Stomach (tissue), 8 donors: ENCODE measurements at regions not wholly inside any gene's neighbourhood (a gene's known extent, or its start where the extent isn't known, plus 50 kb on each side); places are given as distances from the start of the nearest gene placed in this dataset.

Experiments
- DNase-seq, 2 donors: peaks; one replicate each; pipeline versions ENCODE4 v3.0.0 to v3.0.0-alpha.2; 2013 to 2019
- H3K27ac ChIP-seq, 5 donors: fragments of 200-600 bp in 4 of 5; sonication (generic) in 4 of 5; one replicate each; pipeline ENCODE4 v1.5.1; 2013 to 2019; ENCODE audit warnings: mild to moderate bottlenecking in 1 of 5, moderate library complexity in 1 of 5
- H3K27me3 ChIP-seq, 3 donors: fragments of 200-600 bp; sonication (generic); one replicate each; pipeline ENCODE4 v1.5.1; 2017 to 2019; ENCODE audit warnings: mixed run types in 1 of 3
- H3K36me3 ChIP-seq, 4 donors: fragments of 200-600 bp; sonication (generic); 1 replicate in 3 of 4; 2 replicates in 1 of 4; pipeline ENCODE4 v1.5.1; 2016 to 2019
- H3K4me1 ChIP-seq, 4 donors: fragments of 200-600 bp; sonication (generic); one replicate each; pipeline ENCODE4 v1.5.1; 2016 to 2019
- H3K4me3 ChIP-seq, 4 donors: fragments of 200-600 bp; sonication (generic) in 3 of 4; one replicate each; pipeline ENCODE4 v1.5.1; 2016 to 2019; ENCODE audit warnings: mild to moderate bottlenecking in 1 of 4
- H3K9me3 ChIP-seq, 4 donors: fragments of 200-600 bp; sonication (generic); one replicate each; pipeline ENCODE4 v1.5.1; 2016 to 2019
- EP300 ChIP-seq: sonication (generic); formaldehyde crosslinking; IDR thresholded peaks from one replicate; pipeline ENCODE4 v1.6.1; 2017; ENCODE audit warnings: antibody characterized with exemption
- POLR2A ChIP-seq, 4 donors: fragments of 450-650 bp; IDR thresholded peaks; one replicate each; pipeline ENCODE4 v1.6.1; 2016; ENCODE audit warnings: antibody characterized with exemption in 4 of 4, control low read depth in 2 of 4, mild to moderate bottlenecking in 1 of 4, moderate library complexity in 1 of 4
- POLR2AphosphoS5 ChIP-seq, 3 donors: sonication (generic); formaldehyde crosslinking; IDR thresholded peaks; one replicate each; pipeline ENCODE4 v1.6.1; 2016; ENCODE audit warnings: antibody characterized with exemption in 3 of 3
- WGBS, 5 donors: extraction: QIAGEN DNeasy Blood & Tissue Kit in 3 of 5; methylation state at CpG; one replicate each; pipeline versions ENCODE4 v1.1.5 to v1.1.7; 2013 to 2018; 5-methylcytosine and 5-hydroxymethylcytosine counted together
- intact Hi-C: fragments of 100-400 bp; cut with DNase I; formaldehyde crosslinking; loops from one replicate; pipeline ENCODE4 v1.15.1; 2023; ENCODE audit warnings: low total_unique reads
- TF ChIP-seq, protein P1 (sequence below), 7 experiments: fragments of 450-650 bp in 4 of 7; fragments of 200-600 bp in 3 of 7; sonication (generic) in 3 of 7; IDR thresholded peaks; one replicate each; pipeline ENCODE4 v1.5.1; 2016 to 2019; ENCODE audit warnings: antibody characterized with exemption in 7 of 7, control low read depth in 2 of 7, mild to moderate bottlenecking in 1 of 7
- donor health status: healthy with polysubstance abuse.
- donor health status: Bipolar disorder and iron deficiency.
- donor health status: healthy.

DNA sequence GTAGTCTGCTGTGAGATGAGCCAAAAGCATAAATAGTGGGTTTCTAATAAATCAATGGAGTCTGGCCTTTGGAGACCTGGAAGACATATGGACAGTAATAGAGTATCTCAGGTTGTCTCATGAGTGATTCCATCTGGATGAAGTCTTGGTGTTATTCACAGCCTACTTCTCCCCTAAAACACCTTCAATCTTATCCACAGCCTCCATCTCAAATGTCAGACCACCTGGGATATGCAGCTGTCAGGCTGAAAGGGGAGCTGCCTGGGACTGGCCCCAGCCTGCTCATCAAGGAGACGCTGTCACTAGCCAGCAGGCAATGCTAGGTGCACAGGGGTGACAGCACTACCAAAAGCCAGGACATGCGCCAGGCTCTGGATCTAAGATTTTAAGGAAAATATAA is 684.0 kb upstream of the ZEB2 start:
- TF ChIP-seq, protein P1, sequence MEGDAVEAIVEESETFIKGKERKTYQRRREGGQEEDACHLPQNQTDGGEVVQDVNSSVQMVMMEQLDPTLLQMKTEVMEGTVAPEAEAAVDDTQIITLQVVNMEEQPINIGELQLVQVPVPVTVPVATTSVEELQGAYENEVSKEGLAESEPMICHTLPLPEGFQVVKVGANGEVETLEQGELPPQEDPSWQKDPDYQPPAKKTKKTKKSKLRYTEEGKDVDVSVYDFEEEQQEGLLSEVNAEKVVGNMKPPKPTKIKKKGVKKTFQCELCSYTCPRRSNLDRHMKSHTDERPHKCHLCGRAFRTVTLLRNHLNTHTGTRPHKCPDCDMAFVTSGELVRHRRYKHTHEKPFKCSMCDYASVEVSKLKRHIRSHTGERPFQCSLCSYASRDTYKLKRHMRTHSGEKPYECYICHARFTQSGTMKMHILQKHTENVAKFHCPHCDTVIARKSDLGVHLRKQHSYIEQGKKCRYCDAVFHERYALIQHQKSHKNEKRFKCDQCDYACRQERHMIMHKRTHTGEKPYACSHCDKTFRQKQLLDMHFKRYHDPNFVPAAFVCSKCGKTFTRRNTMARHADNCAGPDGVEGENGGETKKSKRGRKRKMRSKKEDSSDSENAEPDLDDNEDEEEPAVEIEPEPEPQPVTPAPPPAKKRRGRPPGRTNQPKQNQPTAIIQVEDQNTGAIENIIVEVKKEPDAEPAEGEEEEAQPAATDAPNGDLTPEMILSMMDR (IDR thresholded peaks at IDR 0.05): no peak
- TF ChIP-seq EP300: no peak
- no peak for TF ChIP-seq POLR2AphosphoS5 (IDR thresholded peaks at IDR 0.05)
- TF ChIP-seq POLR2A (IDR thresholded peaks at IDR 0.05): no peak
- Histone ChIP-seq H3K27me3 (no peaks in the 10 kb centered on the region), H3K4me3 (no peak overlapping the region), H3K36me3 (no peaks in the 10 kb centered on the region), H3K27ac (no peak overlapping the region), H3K4me1 (peaks cover 0 to 4% (median 0%) of the 10 kb centered on the region in 4 donors), H3K9me3 (no peaks in the 10 kb centered on the region)
- no peak for DNase-seq
- intact Hi-C loops: no loop called here
- WGBS, 5 donors: 82 to 100% (median 92%) methylated on average over 2 of the region's 2 CpGs

DNA sequence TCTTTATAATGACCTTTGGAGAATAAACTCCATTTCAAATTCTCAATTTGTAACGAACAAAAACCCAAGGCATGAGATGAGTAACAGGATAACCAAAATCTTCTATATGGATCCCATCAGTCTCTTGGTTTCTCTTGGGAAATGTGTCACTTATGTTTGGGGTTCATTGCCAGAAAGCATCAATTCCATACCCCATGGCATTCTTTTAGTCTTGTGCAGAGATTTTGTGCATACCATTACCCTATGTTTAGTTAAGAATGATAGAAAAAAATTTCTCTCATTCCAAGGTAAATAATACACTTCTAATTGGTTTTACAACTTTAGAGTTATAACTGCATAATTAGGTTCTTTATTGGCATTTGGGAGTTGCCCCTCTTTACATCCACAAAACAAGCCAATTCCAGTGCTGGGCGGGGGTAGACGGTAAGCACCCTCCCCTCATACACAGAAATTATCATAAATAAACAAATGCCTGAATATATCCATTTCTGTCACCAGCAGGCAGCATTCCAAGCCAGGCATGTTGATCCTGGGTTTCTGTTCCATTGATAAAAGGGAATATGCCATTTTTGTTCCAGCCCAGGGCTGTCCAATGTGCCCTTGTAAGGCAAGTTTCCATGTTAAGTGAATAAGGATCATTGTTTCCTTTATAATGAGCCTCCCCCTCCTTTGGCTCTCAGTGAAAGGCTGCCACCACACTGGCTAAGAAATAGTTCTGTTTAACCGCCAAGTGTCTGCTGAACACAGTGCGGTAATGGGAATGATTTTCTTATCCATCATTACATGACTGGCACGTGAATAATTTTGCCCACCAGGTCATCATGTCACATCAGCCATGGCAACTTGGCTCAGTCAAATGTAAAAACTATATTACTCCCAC is 680.1 kb upstream of the ZEB2 start:
- intact Hi-C loops: no loop called here
- Histone ChIP-seq H3K4me3 (no peak overlapping the region), H3K36me3 (no peaks in the 10 kb centered on the region), H3K27me3 (no peaks in the 10 kb centered on the region), H3K27ac (no peak overlapping the region), H3K4me1 (peaks cover 0 to 7% (median 0%) of the 10 kb centered on the region in 4 donors), H3K9me3 (no peaks in the 10 kb centered on the region)
- TF ChIP-seq EP300 (no peak), POLR2A (IDR thresholded peaks at IDR 0.05) (no peak), POLR2AphosphoS5 (IDR thresholded peaks at IDR 0.05) (no peak)
- TF ChIP-seq, protein P1 (IDR thresholded peaks at IDR 0.05): no peak
- peak in 1 of 2 donors; percentile 47 for DNase-seq
- WGBS, 5 donors: 55 to 78% (median 61%) methylated on average over 6 of the region's 6 CpGs

DNA sequence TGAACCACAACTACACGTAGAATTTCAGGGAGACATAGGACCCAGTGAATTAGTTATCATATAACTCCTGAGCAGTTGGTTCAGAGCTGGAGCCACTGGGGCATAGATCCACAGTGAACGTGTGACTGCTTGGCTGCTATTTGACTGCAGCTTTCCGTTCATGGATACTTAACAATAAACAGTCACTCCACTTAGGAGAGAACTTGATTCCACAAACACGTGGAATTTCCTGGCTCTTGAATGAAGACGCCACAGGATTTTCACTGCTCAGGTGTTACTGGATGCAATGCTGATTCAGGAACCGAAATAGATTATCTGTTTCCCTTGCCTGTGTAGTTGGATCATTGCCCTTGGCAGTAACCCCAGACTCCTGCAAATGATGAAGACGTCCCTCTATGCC is 679.1 kb upstream of the ZEB2 start:
- DNase-seq: no peak
- Histone ChIP-seq H3K36me3 (no peaks in the 10 kb centered on the region), H3K4me1 (peaks cover 0 to 7% (median 0%) of the 10 kb centered on the region in 4 donors), H3K9me3 (no peaks in the 10 kb centered on the region), H3K4me3 (no peak overlapping the region), H3K27ac (no peak overlapping the region), H3K27me3 (no peaks in the 10 kb centered on the region)
- TF ChIP-seq EP300 (no peak), POLR2A (IDR thresholded peaks at IDR 0.05) (no peak)
- intact Hi-C loops: no loop called here
- WGBS, 5 donors: 18 to 42% (median 26%) methylated on average over 7 of the region's 7 CpGs

DNA sequence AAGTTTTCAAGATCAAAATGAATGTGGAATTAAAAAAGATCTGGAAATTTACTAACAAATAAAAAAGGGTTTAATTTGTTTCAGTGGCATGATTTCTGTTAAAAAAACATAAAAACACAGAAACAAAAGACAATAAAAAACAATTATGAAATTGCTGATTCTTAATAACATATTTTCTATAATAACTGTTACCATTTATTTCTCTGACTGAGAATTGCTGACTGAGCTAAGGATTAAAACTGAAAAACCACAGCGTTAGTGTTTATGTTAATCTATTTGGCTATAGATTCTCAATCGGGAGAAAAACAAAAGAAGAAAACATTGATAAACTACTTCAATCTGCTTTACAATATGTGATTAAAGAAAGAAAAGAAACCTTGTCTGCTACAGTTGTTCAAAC is 678.6 kb upstream of the ZEB2 start:
- intact Hi-C loops: no loop called here
- H3K4me1 ChIP-seq: peaks cover 0 to 7% (median 0%) of the 10 kb centered on the region in 4 donors
- no peaks in the 10 kb centered on the region for H3K9me3 ChIP-seq
- H3K27me3 ChIP-seq: no peaks in the 10 kb centered on the region
- 15 to 50% (median 32%) methylated on average over 2 of the region's 2 CpGs for WGBS, 5 donors
- no peak for DNase-seq
- H3K36me3 ChIP-seq: no peaks in the 10 kb centered on the region
- H3K27ac ChIP-seq: no peak overlapping the region
- TF ChIP-seq POLR2AphosphoS5 (IDR thresholded peaks at IDR 0.05) (no peak), POLR2A (IDR thresholded peaks at IDR 0.05) (no peak), EP300 (no peak)
- TF ChIP-seq, protein P1 (IDR thresholded peaks at IDR 0.05): no peak
- H3K4me3 ChIP-seq: no peak overlapping the region

DNA sequence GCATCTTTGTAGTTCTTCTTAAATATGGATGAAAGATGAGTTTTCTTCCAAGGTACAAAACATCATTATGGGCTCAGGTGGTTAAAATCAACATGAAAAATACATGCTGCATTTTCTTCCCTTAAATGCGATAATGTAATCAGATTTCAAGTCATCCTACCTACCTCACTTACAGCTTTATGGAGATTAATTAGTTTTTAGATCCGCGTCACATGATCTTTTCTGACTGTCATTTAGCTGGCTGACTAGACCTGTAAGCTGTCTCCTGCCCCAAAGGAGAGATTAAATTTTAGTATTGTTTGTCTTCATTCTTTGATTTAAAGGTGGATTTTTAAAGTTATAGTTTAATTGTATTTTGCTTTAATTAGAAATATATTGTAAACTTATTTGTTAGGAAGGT is 678.0 kb upstream of the ZEB2 start:
- no peaks in the 10 kb centered on the region for H3K36me3 ChIP-seq
- DNase-seq: no peak
- no peak overlapping the region for H3K27ac ChIP-seq
- no peaks in the 10 kb centered on the region for H3K9me3 ChIP-seq
- H3K4me1 ChIP-seq: peaks cover 0 to 7% (median 0%) of the 10 kb centered on the region in 4 donors
- no peak for TF ChIP-seq POLR2AphosphoS5 (IDR thresholded peaks at IDR 0.05)
- TF ChIP-seq POLR2A (IDR thresholded peaks at IDR 0.05): no peak
- TF ChIP-seq, protein P1 (IDR thresholded peaks at IDR 0.05): no peak
- TF ChIP-seq EP300: no peak
- no peak overlapping the region for H3K4me3 ChIP-seq
- intact Hi-C loops: no loop called here
- no peaks in the 10 kb centered on the region for H3K27me3 ChIP-seq
- 92 to 98% (median 94%) methylated on average over 3 of the region's 3 CpGs for WGBS, 5 donors
